Panc1 (cell line): ENCODE measurements at regions not wholly inside any gene's neighbourhood (a gene's known extent, or its start where the extent isn't known, plus 50 kb on each side); places are given as distances from the start of the nearest gene placed in this dataset.

Experiments used
- ATAC-seq: fragments of 200-7000 bp; cut with Tn5 transposase; 2 replicates; pipeline ENCODE4 v1.9.1; 2020; ENCODE audit warnings: mild to moderate bottlenecking, moderate library complexity
- BruUV-seq: library from RNA; stranded (reverse); fragments of 400-500 nt; replicated peaks from 2 replicates; lab custom pipeline; 2021; lab: Mats Ljungman, UMichigan
- CTCF ChIA-PET: fragments of 300-600 bp; sonication (Branson Sonifier 250); formaldehyde crosslinking; loops from one replicate; lab custom pipeline; 2022; ENCODE audit warnings: antibody characterized with exemption; lab: Charles Lee
- POLR2A ChIA-PET: fragments of 300-600 bp; sonication (Branson Sonifier 250); formaldehyde crosslinking; loops from one replicate; lab custom pipeline; 2022; ENCODE audit warnings: antibody characterized with exemption; lab: Charles Lee
- DNase-seq: peaks from one replicate; pipeline ENCODE4 v3.0.0-alpha.2; 2010; ENCODE audit warnings: low read depth, low spot score
- H3K27ac ChIP-seq: 2 replicates; pipeline ENCODE4 v1.5.1; 2011; ENCODE audit warnings: mild to moderate bottlenecking, low read length, inconsistent platforms
- H3K27me3 ChIP-seq: fragments of 200-500 bp; sonication (Bioruptor generic); 2 replicates; pipeline ENCODE4 v1.6.0; 2014; ENCODE audit warnings: low read length, inconsistent platforms; ENCODE audit not compliant: control insufficient read depth, insufficient read depth
- H3K36me3 ChIP-seq: fragments of 200-500 bp; sonication (Bioruptor generic); 2 replicates; pipeline ENCODE4 v1.5.1; 2014; ENCODE audit warnings: inconsistent platforms, mild to moderate bottlenecking, low read length, moderate library complexity; ENCODE audit not compliant: control insufficient read depth, insufficient read depth
- H3K4me1 ChIP-seq: 2 replicates; pipeline ENCODE4 v1.5.1; 2011; ENCODE audit warnings: inconsistent platforms, mild to moderate bottlenecking, low read length, moderate library complexity; ENCODE audit not compliant: control insufficient read depth, insufficient read depth
- H3K4me3 ChIP-seq, 2 experiments: 2 replicates each; pipeline ENCODE4 v1.5.1; 2011 to 2012; ENCODE audit warnings: low read depth in 2 of 2, low read length in 2 of 2, mild to moderate bottlenecking in 2 of 2, inconsistent platforms in 1 of 2, moderate library complexity in 1 of 2
- H3K9me3 ChIP-seq: fragments of 200-500 bp; sonication (Bioruptor generic); 2 replicates; pipeline ENCODE4 v1.5.1; 2014; ENCODE audit warnings: low read depth, mild to moderate bottlenecking, inconsistent platforms, low read length, moderate library complexity; ENCODE audit not compliant: control insufficient read depth, insufficient read depth
- CTCF ChIP-seq: fragments of 450-650 bp; IDR thresholded peaks from 2 replicates; pipeline ENCODE4 v1.5.1; 2017; ENCODE audit warnings: mild to moderate bottlenecking
- POLR2AphosphoS5 ChIP-seq: IDR thresholded peaks from 2 replicates; pipeline ENCODE4 v1.6.1; 2012; ENCODE audit warnings: mild to moderate bottlenecking, low read depth, low read length, moderate library complexity
- REST ChIP-seq, 2 experiments: IDR thresholded peaks; 2 replicates each; pipeline ENCODE4 v1.6.1; 2011 to 2012; ENCODE audit warnings: low read depth in 2 of 2, control low read depth in 1 of 2, low read length in 1 of 2, mild to moderate bottlenecking in 1 of 2, moderate library complexity in 1 of 2; ENCODE audit not compliant: insufficient read depth in 1 of 2
- SIN3A ChIP-seq: IDR thresholded peaks from 2 replicates; pipeline ENCODE4 v1.6.1; 2012; ENCODE audit warnings: low read depth, mild to moderate bottlenecking, low read length, moderate library complexity, borderline replicate concordance; ENCODE audit not compliant: insufficient read depth
- TCF7L2 ChIP-seq: IDR thresholded peaks from 2 replicates; pipeline ENCODE4 v1.6.1; 2011; ENCODE audit warnings: mild to moderate bottlenecking, low read depth, low read length, inconsistent platforms
- in situ Hi-C: cut with HindIII; loops from 2 replicates; pipeline ENCODE4 v1.10.0; 2016; ENCODE audit warnings: low sequenced_read_pairs, low pct_unique_long_range_greater_than_20kb
- intact Hi-C: fragments of 100-400 bp; cut with micrococcal nuclease; formaldehyde crosslinking; loops from one replicate; pipeline ENCODE4 v1.10.0; 2022; ENCODE audit not compliant: unreplicated experiment

DNA sequence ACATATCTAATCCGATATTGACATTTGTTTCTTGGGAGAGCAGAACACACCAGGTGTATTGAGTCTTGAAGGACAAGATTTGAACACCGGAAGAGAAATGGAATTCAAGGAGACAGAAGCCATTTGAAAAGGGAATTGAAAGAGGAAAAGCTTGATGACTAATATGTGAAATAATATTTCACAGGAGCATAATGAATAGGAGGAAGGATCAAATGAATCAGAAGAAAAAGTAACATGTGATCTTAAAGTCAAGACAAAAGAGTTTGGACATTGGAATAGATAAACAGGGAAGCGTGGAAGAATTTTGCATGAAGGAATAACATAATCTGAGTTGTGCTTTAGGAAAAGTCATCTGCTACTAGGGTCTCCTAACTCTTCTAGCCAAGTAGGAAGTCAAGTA lies 145.5 kb upstream of the PDHA2 start:
- H3K36me3 ChIP-seq = no peaks in the 10 kb centered on the region
- no peak overlapping the region for H3K27ac ChIP-seq
- H3K4me3 ChIP-seq = no peak overlapping the region
- ATAC-seq (no peak), DNase-seq (no peak)
- intact Hi-C loops = no loop called here
- TF ChIP-seq POLR2AphosphoS5 (no peak), CTCF (no peak), SIN3A (no peak), REST (IDR thresholded peaks at IDR 0.05; ENCODE audit: insufficient read depth in 1 of 2, low read depth in 2 of 2, low read length in 1 of 2) (no peak)
- in situ Hi-C loops = no loop called here
- ChIA-PET CTCF (no interaction called here), POLR2A (no interaction called here)
- BruUV-seq = no TSS peak
- no peaks in the 10 kb centered on the region for H3K4me1 ChIP-seq
- no peaks in the 10 kb centered on the region for H3K27me3 ChIP-seq
- no peaks in the 10 kb centered on the region for H3K9me3 ChIP-seq

DNA sequence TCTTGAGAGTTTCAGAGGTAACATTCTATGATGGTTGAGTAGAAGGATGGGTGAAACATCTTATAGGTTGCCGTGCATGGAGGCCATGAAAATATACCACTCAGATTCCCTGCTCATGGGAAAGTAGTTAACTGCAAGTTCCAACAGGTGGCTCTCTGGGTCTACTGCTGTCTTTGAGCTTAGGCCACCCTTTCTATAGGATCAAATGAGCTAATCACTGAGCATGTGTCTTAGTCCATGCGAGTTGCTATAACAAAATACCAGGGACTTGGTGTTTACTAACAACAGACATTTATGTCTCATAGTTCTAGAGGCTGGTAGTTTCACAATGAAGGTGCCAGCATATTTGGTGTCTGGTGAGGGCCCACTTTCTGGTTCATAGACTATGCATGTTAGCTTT lies 144.8 kb upstream of the UNC5C start:
- Histone ChIP-seq H3K27me3 (no peaks in the 10 kb centered on the region), H3K4me1 (no peaks in the 10 kb centered on the region), H3K27ac (no peak overlapping the region), H3K36me3 (no peaks in the 10 kb centered on the region), H3K9me3 (no peaks in the 10 kb centered on the region), H3K4me3 (no peak overlapping the region)
- in situ Hi-C loops = no loop called here
- TF ChIP-seq TCF7L2 (no peak), CTCF (peak; percentile 34; the same call in 1 of the 2 replicates), POLR2AphosphoS5 (no peak)
- ATAC-seq (no peak), DNase-seq (no peak)
- CTCF ChIA-PET = interaction anchor here (0.5 to 0.7 kb wide), 2 partner anchors 537 to 1460 kb away, joined by 3 to 7 read pairs; no protein-coding TSS in a partner anchor
- POLR2A ChIA-PET = interaction anchor here (0.5 kb wide), 1 partner anchor 82 kb away, joined by 10 read pairs; no protein-coding TSS in a partner anchor
- no TSS peak for BruUV-seq
- intact Hi-C loops = no loop called here

- Histone ChIP-seq H3K4me1 (no peaks in the 10 kb centered on the region), H3K9me3 (no peaks in the 10 kb centered on the region), H3K36me3 (no peaks in the 10 kb centered on the region), H3K4me3 (no peak overlapping the region), H3K27me3 (no peaks in the 10 kb centered on the region), H3K27ac (no peak overlapping the region)
- no peak for TF ChIP-seq TCF7L2
- no peak for TF ChIP-seq POLR2AphosphoS5
- no peak for TF ChIP-seq CTCF
- TF ChIP-seq REST (IDR thresholded peaks at IDR 0.05; ENCODE audit: insufficient read depth in 1 of 2, low read depth in 2 of 2, low read length in 1 of 2) = no peak
- no peak for TF ChIP-seq SIN3A
- ATAC-seq (no peak), DNase-seq (no peak)
- POLR2A ChIA-PET = no interaction called here
- in situ Hi-C loops = no loop called here
- intact Hi-C loops = no loop called here
- no TSS peak for BruUV-seq
- CTCF ChIA-PET = no interaction called here
Measured at GRCh38 chr4:95676190-95676589, 127.4 kb upstream of the UNC5C start.
